ENCODE measurements at regions not wholly inside any gene's neighbourhood (a gene's known extent, or its start where the extent isn't known, plus 50 kb on each side); places are given as distances from the start of the nearest gene placed in this dataset.

- TF ChIP-seq CTCF (IDR thresholded peaks at IDR 0.05) = no peak
- no peak for TF ChIP-seq POLR2A (IDR thresholded peaks at IDR 0.05; ENCODE audit: low read depth)
- TF ChIP-seq POLR2AphosphoS5 (IDR thresholded peaks at IDR 0.05) = no peak
- TF ChIP-seq EP300 (IDR thresholded peaks at IDR 0.05) = no peak
Observed at GRCh38 chr9:87152256-87152655, 204.9 kb upstream of the GAS1 start.

Data from esophagus muscularis mucosa (tissue), 4 donors.